ENCODE measurements at regions not wholly inside any gene's neighbourhood (a gene's known extent, or its start where the extent isn't known, plus 50 kb on each side); places are given as distances from the start of the nearest gene placed in this dataset.

GRCh38 chr12:34361721-34362316 lies 339.5 kb downstream of the ALG10 start:
- intact Hi-C loops (cut with DNase I): no loop called here
- ATAC-seq (no peak), DNase-seq (no peak)
- H3K4me3 ChIP-seq: no peak overlapping the region
- peaks cover 0 to 20% of the 10 kb centered on the region in 2 donors for H3K27me3 ChIP-seq
- no peak for TF ChIP-seq CTCF (IDR thresholded peaks at IDR 0.05)
- H3K9me3 ChIP-seq: peaks cover 0 to 99% of the 10 kb centered on the region in 2 donors
- H3K4me1 ChIP-seq: no peaks in the 10 kb centered on the region
- H3K27ac ChIP-seq: no peak overlapping the region
- H3K36me3 ChIP-seq: no peaks in the 10 kb centered on the region

- ATAC-seq (no peak), DNase-seq (no peak)
- intact Hi-C loops (cut with DNase I): no loop called here
- no peak overlapping the region for H3K27ac ChIP-seq
- H3K9me3 ChIP-seq: peaks cover 0 to 100% of the 10 kb centered on the region in 2 donors
- H3K27me3 ChIP-seq: peaks cover 0 to 18% of the 10 kb centered on the region in 2 donors
- H3K4me1 ChIP-seq: no peaks in the 10 kb centered on the region
- H3K36me3 ChIP-seq: no peaks in the 10 kb centered on the region
- no peak overlapping the region for H3K4me3 ChIP-seq
- no peak for TF ChIP-seq CTCF (IDR thresholded peaks at IDR 0.05)
These were observed 340.9 kb downstream of the ALG10 start for GRCh38 chr12:34363050-34363673.

GRCh38 chr12:34368079-34368478 lies 345.8 kb downstream of the ALG10 start:
- DNase-seq (no peak), ATAC-seq (no peak)
- H3K4me1 ChIP-seq: no peaks in the 10 kb centered on the region
- H3K9me3 ChIP-seq: peaks cover 0 to 100% of the 10 kb centered on the region in 2 donors
- H3K27me3 ChIP-seq: peaks cover 0 to 3% of the 10 kb centered on the region in 2 donors
- TF ChIP-seq CTCF (IDR thresholded peaks at IDR 0.05): no peak
- H3K27ac ChIP-seq: no peak overlapping the region
- H3K4me3 ChIP-seq: no peak overlapping the region
- intact Hi-C loops (cut with DNase I): no loop called here
- no peaks in the 10 kb centered on the region for H3K36me3 ChIP-seq

- H3K9me3 ChIP-seq: peaks cover 0 to 100% of the 10 kb centered on the region in 2 donors
These were observed 348.8 kb downstream of the ALG10 start for GRCh38 chr12:34371050-34371449.

More at GRCh38 chr12:34371050-34371449, 348.8 kb downstream of the ALG10 start:
- H3K4me3 ChIP-seq: no peak overlapping the region
- H3K4me1 ChIP-seq: no peaks in the 10 kb centered on the region
- no peak overlapping the region for H3K27ac ChIP-seq
- no peak for DNase-seq
- no peak for TF ChIP-seq CTCF (IDR thresholded peaks at IDR 0.05)
- intact Hi-C loops (cut with DNase I): no loop called here
- H3K36me3 ChIP-seq: no peaks in the 10 kb centered on the region
- ATAC-seq: no peak
- H3K27me3 ChIP-seq: peaks cover 0 to 3% of the 10 kb centered on the region in 2 donors
